HG02884 (cell line): ENCODE measurements at regions not wholly inside any gene's neighbourhood (a gene's known extent, or its start where the extent isn't known, plus 50 kb on each side); places are given as distances from the start of the nearest gene placed in this dataset.
A peak's percentile ranks its signal among the peaks of the same experiment; 100 is the strongest.
"Not testable (repeated sequence)": the region's sequence is repeated elsewhere in the genome, so short reads cannot be mapped to it uniquely, and the experiment has no call there.

Source experiments
- ATAC-seq: cut with Tn5 transposase; IDR thresholded peaks from one replicate; pipeline ENCODE4 v1.9.1; 2021; ENCODE audit warnings: mild to moderate bottlenecking, moderate library complexity; ENCODE audit not compliant: unreplicated experiment

GRCh38 chr20:43404878-43405277 is 52.8 kb upstream of the SRSF6 start:
- ATAC-seq = no peak

- ATAC-seq = not testable (repeated sequence)
These were observed 56.8 kb upstream of the SRSF6 start for GRCh38 chr20:43400882-43401281.

- ATAC-seq = no peak
These were observed 58.9 kb upstream of the SRSF6 start for GRCh38 chr20:43398676-43399324.

GRCh38 chr20:43397147-43397546 is 60.5 kb upstream of the SRSF6 start:
- no peak for ATAC-seq

GRCh38 chr20:43393052-43393451 is 64.6 kb upstream of the SRSF6 start:
- ATAC-seq = no peak

- no peak for ATAC-seq
These were observed 65.1 kb upstream of the SRSF6 start for GRCh38 chr20:43392561-43392960.

GRCh38 chr20:43389839-43390626 is 67.7 kb upstream of the SRSF6 start:
- ATAC-seq = no peak

GRCh38 chr20:43389211-43389610 is 68.5 kb upstream of the SRSF6 start:
- no peak for ATAC-seq

GRCh38 chr20:43388268-43389002 is 69.3 kb upstream of the SRSF6 start:
- no peak for ATAC-seq

- ATAC-seq = no peak
These were observed 70.0 kb upstream of the SRSF6 start for GRCh38 chr20:43387737-43388136.

- no peak for ATAC-seq
These were observed 70.8 kb upstream of the SRSF6 start for GRCh38 chr20:43386878-43387277.

GRCh38 chr20:43385914-43386313 is 71.8 kb upstream of the SRSF6 start:
- ATAC-seq = no peak

GRCh38 chr20:43384101-43384940 is 73.4 kb upstream of the SRSF6 start:
- no peak for ATAC-seq

- ATAC-seq = peak; percentile 78
These were observed 74.5 kb upstream of the SRSF6 start for GRCh38 chr20:43383026-43383795.

- ATAC-seq = not testable (repeated sequence)
These were observed 75.6 kb upstream of the SRSF6 start for GRCh38 chr20:43382135-43382534.

GRCh38 chr20:43381533-43381932 is 76.2 kb upstream of the SRSF6 start:
- not testable (repeated sequence) for ATAC-seq

GRCh38 chr20:43379239-43379917 is 78.3 kb upstream of the SRSF6 start:
- ATAC-seq = no peak

- ATAC-seq = no peak
These were observed 80.9 kb upstream of the SRSF6 start for GRCh38 chr20:43376831-43377230.

GRCh38 chr20:43375591-43375990 is 82.1 kb upstream of the SRSF6 start:
- ATAC-seq = no peak

- no peak for ATAC-seq
These were observed 85.6 kb upstream of the SRSF6 start for GRCh38 chr20:43372051-43372450.
